Spleen (tissue), 7 donors: ENCODE measurements at regions not wholly inside any gene's neighbourhood (a gene's known extent, or its start where the extent isn't known, plus 50 kb on each side); places are given as distances from the start of the nearest gene placed in this dataset.

Experiments
- CTCF ChIP-seq, 11 experiments: fragments of 200-600 bp in 7 of 11; fragments of 450-650 bp in 4 of 11; sonication (generic) in 4 of 11; IDR thresholded peaks in 8 of 11; conservative IDR thresholded peaks in 3 of 11; 1 replicate in 7 of 11; 2 replicates in 4 of 11; pipeline versions ENCODE4 v1.4.0 to v1.8.0; 2016 to 2021; ENCODE audit warnings: antibody characterized with exemption in 11 of 11, inconsistent platforms in 4 of 11, mild to moderate bottlenecking in 1 of 11
- POLR2A ChIP-seq, 3 donors: fragments of 450-650 bp; IDR thresholded peaks; one replicate each; pipeline ENCODE4 v1.5.1; 2017; ENCODE audit warnings: antibody characterized with exemption in 3 of 3, mild to moderate bottlenecking in 1 of 3
- POLR2AphosphoS5 ChIP-seq, 3 donors: sonication (generic); formaldehyde crosslinking; IDR thresholded peaks; one replicate each; pipeline ENCODE4 v1.5.1; 2017; ENCODE audit warnings: antibody characterized with exemption in 3 of 3
- donor health status: DM: no; HTN: no; CAD: no; lungs with moderate emphysema.
- donor health status: DM: no; HTN: no; CAD: no.
- donor health status: DM: no; HTN: no; CAD: no.

- TF ChIP-seq CTCF (IDR thresholded peaks at IDR 0.05 in 8 of 11, conservative IDR thresholded peaks at IDR 0.05 in 3 of 11) (no peak), POLR2A (IDR thresholded peaks at IDR 0.05) (no peak), POLR2AphosphoS5 (IDR thresholded peaks at IDR 0.05) (no peak)
These were observed 218.6 kb upstream of the CDH8 start for GRCh38 chr16:62254847-62255246.
